ENCODE measurements at regions not wholly inside any gene's neighbourhood (a gene's known extent, or its start where the extent isn't known, plus 50 kb on each side); places are given as distances from the start of the nearest gene placed in this dataset.

- H3K9ac ChIP-seq (ENCODE audit: low read length): no peak overlapping the region
- no peak overlapping the region for H3K4me3 ChIP-seq (ENCODE audit: low read length)
- H2AFZ ChIP-seq (ENCODE audit: low read depth, low read length): no peak overlapping the region
- TF ChIP-seq EZH2 (IDR thresholded peaks at IDR 0.05; ENCODE audit: borderline replicate concordance, insufficient read depth, low read length, poor library complexity, severe bottlenecking) (no peak), MXI1 (conservative IDR thresholded peaks at IDR 0.05; ENCODE audit: poor library complexity, severe bottlenecking) (no peak), POLR2AphosphoS5 (IDR thresholded peaks at IDR 0.05) (no peak), EP300 (conservative IDR thresholded peaks at IDR 0.05; ENCODE audit: poor library complexity, severe bottlenecking) (no peak), SMC3 (conservative IDR thresholded peaks at IDR 0.05; ENCODE audit: poor library complexity) (no peak), TAF1 (IDR thresholded peaks at IDR 0.05; ENCODE audit: low read depth) (no peak), RAD21 (conservative IDR thresholded peaks at IDR 0.05) (no peak)
- TF ChIP-seq, protein P1, sequence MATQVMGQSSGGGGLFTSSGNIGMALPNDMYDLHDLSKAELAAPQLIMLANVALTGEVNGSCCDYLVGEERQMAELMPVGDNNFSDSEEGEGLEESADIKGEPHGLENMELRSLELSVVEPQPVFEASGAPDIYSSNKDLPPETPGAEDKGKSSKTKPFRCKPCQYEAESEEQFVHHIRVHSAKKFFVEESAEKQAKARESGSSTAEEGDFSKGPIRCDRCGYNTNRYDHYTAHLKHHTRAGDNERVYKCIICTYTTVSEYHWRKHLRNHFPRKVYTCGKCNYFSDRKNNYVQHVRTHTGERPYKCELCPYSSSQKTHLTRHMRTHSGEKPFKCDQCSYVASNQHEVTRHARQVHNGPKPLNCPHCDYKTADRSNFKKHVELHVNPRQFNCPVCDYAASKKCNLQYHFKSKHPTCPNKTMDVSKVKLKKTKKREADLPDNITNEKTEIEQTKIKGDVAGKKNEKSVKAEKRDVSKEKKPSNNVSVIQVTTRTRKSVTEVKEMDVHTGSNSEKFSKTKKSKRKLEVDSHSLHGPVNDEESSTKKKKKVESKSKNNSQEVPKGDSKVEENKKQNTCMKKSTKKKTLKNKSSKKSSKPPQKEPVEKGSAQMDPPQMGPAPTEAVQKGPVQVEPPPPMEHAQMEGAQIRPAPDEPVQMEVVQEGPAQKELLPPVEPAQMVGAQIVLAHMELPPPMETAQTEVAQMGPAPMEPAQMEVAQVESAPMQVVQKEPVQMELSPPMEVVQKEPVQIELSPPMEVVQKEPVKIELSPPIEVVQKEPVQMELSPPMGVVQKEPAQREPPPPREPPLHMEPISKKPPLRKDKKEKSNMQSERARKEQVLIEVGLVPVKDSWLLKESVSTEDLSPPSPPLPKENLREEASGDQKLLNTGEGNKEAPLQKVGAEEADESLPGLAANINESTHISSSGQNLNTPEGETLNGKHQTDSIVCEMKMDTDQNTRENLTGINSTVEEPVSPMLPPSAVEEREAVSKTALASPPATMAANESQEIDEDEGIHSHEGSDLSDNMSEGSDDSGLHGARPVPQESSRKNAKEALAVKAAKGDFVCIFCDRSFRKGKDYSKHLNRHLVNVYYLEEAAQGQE (IDR thresholded peaks at IDR 0.05; ENCODE audit: borderline replicate concordance): no peak
- TF ChIP-seq, protein P2, sequence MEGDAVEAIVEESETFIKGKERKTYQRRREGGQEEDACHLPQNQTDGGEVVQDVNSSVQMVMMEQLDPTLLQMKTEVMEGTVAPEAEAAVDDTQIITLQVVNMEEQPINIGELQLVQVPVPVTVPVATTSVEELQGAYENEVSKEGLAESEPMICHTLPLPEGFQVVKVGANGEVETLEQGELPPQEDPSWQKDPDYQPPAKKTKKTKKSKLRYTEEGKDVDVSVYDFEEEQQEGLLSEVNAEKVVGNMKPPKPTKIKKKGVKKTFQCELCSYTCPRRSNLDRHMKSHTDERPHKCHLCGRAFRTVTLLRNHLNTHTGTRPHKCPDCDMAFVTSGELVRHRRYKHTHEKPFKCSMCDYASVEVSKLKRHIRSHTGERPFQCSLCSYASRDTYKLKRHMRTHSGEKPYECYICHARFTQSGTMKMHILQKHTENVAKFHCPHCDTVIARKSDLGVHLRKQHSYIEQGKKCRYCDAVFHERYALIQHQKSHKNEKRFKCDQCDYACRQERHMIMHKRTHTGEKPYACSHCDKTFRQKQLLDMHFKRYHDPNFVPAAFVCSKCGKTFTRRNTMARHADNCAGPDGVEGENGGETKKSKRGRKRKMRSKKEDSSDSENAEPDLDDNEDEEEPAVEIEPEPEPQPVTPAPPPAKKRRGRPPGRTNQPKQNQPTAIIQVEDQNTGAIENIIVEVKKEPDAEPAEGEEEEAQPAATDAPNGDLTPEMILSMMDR (IDR thresholded peaks at IDR 0.05; ENCODE audit: poor library complexity, severe bottlenecking): no peak
- H3K27ac ChIP-seq (ENCODE audit: low read length): no peak overlapping the region
- no peaks in the 10 kb centered on the region for H3K9me3 ChIP-seq (ENCODE audit: low read length)
- no peaks in the 10 kb centered on the region for H3F3A ChIP-seq (ENCODE audit: insufficient read depth, low read length, poor library complexity, severe bottlenecking)
- H3K36me3 ChIP-seq (ENCODE audit: insufficient read depth, low read length): no peaks in the 10 kb centered on the region
- no peaks in the 10 kb centered on the region for H3K9me2 ChIP-seq (ENCODE audit: insufficient read depth, low read length)
- no peaks in the 10 kb centered on the region for H3K79me2 ChIP-seq (replicated peaks; ENCODE audit: insufficient read depth, low read length)
- no peak overlapping the region for H3K4me2 ChIP-seq (ENCODE audit: low read length)
- no peaks in the 10 kb centered on the region for H3K27me3 ChIP-seq (ENCODE audit: insufficient read depth, low read depth, low read length)
- H4K20me1 ChIP-seq (ENCODE audit: insufficient read depth): no peaks in the 10 kb centered on the region
Observed at GRCh38 chr4:102437111-102437510, 64.0 kb upstream of the NFKB1 start.

GRCh38 chr4:102438396-102439235 lies 62.5 kb upstream of the NFKB1 start:
- no peak overlapping the region for H3K4me2 ChIP-seq (ENCODE audit: low read length)
- no peaks in the 10 kb centered on the region for H3F3A ChIP-seq (ENCODE audit: insufficient read depth, low read length, poor library complexity, severe bottlenecking)
- no peaks in the 10 kb centered on the region for H3K79me2 ChIP-seq (replicated peaks; ENCODE audit: insufficient read depth, low read length)
- no peak overlapping the region for H2AFZ ChIP-seq (ENCODE audit: low read depth, low read length)
- no peak overlapping the region for H3K27ac ChIP-seq (ENCODE audit: low read length)
- no peaks in the 10 kb centered on the region for H3K9me3 ChIP-seq (ENCODE audit: low read length)
- H3K27me3 ChIP-seq (ENCODE audit: insufficient read depth, low read depth, low read length): no peaks in the 10 kb centered on the region
- H3K9ac ChIP-seq (ENCODE audit: low read length): no peak overlapping the region
- no peaks in the 10 kb centered on the region for H4K20me1 ChIP-seq (ENCODE audit: insufficient read depth)
- H3K36me3 ChIP-seq (ENCODE audit: insufficient read depth, low read length): no peaks in the 10 kb centered on the region
- no peaks in the 10 kb centered on the region for H3K9me2 ChIP-seq (ENCODE audit: insufficient read depth, low read length)
- no peak overlapping the region for H3K4me3 ChIP-seq (ENCODE audit: low read length)
- no peak for TF ChIP-seq RAD21 (conservative IDR thresholded peaks at IDR 0.05)
- no peak for TF ChIP-seq EP300 (conservative IDR thresholded peaks at IDR 0.05; ENCODE audit: poor library complexity, severe bottlenecking)
- TF ChIP-seq MXI1 (conservative IDR thresholded peaks at IDR 0.05; ENCODE audit: poor library complexity, severe bottlenecking): no peak
- TF ChIP-seq TAF1 (IDR thresholded peaks at IDR 0.05; ENCODE audit: low read depth): no peak
- no peak for TF ChIP-seq EZH2 (IDR thresholded peaks at IDR 0.05; ENCODE audit: borderline replicate concordance, insufficient read depth, low read length, poor library complexity, severe bottlenecking)
- TF ChIP-seq POLR2AphosphoS5 (IDR thresholded peaks at IDR 0.05): no peak
- no peak for TF ChIP-seq SMC3 (conservative IDR thresholded peaks at IDR 0.05; ENCODE audit: poor library complexity)
- TF ChIP-seq, protein P1 (IDR thresholded peaks at IDR 0.05; ENCODE audit: borderline replicate concordance): no peak
- TF ChIP-seq, protein P2 (IDR thresholded peaks at IDR 0.05; ENCODE audit: poor library complexity, severe bottlenecking): no peak

Data from neural cell (in vitro differentiated cells).